HG03108 (cell line): ENCODE measurements at regions not wholly inside any gene's neighbourhood (a gene's known extent, or its start where the extent isn't known, plus 50 kb on each side); places are given as distances from the start of the nearest gene placed in this dataset.
"Not testable (repeated sequence)": the region's sequence is repeated elsewhere in the genome, so short reads cannot be mapped to it uniquely, and the experiment has no call there.

Source experiments
- ATAC-seq: cut with Tn5 transposase; IDR thresholded peaks from one replicate; pipeline ENCODE4 v1.9.1; 2021; ENCODE audit warnings: moderate library complexity; ENCODE audit not compliant: unreplicated experiment

GRCh38 chr14:71416392-71416791, 509.1 kb downstream of the PCNX1 start:
- no peak for ATAC-seq

GRCh38 chr14:71418532-71419245, 511.4 kb downstream of the PCNX1 start:
- ATAC-seq, result no peak

- no peak for ATAC-seq
Observed at GRCh38 chr14:71423481-71423880, 508.7 kb upstream of the RGS6 start.

DNA sequence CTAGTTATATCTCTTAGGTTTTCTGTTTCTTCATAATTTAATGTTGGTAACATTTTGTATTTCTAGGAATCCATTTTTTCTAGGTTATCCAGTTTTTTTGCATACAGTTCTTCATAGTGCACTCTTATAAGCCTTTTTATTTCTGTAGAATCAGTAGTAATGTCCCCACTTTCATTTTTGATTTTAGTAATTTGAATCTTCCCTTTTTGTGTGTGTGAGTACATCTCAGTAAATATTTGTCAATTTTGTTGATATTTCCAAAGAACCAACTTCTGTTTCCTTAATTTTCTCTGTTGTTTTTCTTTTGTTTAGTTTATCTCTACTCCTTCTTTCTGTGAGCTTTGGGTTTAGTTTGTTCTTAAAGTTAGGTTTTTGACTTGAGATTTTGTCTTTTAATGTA, 507.3 kb upstream of the RGS6 start:
- no peak for ATAC-seq

DNA sequence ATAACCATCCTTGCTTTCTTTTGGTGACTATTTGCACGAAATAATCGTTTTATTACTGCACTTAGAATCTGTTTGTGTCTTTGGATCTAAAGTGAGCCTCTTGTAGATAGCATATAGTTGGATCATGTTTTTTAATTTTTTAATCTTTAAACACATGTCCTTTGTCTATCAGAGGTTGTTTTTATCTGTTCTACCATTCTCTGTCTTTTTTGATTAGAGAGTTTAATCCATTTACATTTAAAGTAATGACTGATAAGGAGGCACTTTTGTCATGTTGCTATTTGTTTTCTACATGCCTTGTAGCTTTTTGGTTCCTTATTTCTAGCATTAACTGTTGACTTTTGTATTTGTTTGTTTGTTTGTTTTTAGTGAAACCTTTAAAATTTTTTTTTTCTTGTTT, 506.2 kb upstream of the RGS6 start:
- no peak for ATAC-seq

DNA sequence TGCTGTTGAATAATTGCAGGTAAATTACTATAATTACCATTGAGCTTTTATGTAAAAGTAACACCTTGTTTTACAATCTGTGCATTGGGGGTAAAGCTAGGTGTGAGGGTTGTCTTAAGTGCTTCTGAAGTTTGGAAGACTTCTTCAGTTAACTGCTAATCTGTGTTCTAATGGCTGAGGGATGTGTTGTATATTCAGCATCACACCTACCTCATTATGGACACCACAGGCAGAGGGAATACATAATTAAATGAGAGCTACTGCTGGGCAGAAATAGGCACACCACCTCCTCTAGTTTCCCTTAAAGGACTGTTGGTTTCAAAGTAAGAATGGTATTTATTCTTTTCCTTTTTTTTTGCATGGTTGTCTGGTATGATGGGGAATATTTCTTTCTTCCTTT, 502.3 kb upstream of the RGS6 start:
- ATAC-seq, result no peak

DNA sequence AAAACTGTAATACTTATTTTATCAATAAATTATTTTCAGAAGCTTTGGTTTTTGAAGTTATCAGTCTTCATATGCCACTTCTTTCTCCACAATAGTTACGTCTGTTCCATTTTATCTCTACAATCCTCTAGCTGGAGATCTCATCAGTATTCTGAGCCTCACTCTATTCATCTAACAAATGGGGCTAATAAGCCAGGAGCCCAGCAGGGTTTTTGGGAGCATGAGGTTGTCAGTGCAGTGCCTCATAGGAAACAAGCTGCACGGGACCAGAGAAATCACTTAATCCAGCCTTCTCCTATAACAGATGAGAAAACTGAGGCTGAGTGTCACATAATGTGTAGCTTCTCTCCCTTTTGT, 501.9 kb upstream of the RGS6 start:
- ATAC-seq, result no peak

GRCh38 chr14:71430678-71431376, 501.4 kb upstream of the RGS6 start:
- ATAC-seq, result no peak

GRCh38 chr14:71432334-71433110, 499.7 kb upstream of the RGS6 start:
- no peak for ATAC-seq

DNA sequence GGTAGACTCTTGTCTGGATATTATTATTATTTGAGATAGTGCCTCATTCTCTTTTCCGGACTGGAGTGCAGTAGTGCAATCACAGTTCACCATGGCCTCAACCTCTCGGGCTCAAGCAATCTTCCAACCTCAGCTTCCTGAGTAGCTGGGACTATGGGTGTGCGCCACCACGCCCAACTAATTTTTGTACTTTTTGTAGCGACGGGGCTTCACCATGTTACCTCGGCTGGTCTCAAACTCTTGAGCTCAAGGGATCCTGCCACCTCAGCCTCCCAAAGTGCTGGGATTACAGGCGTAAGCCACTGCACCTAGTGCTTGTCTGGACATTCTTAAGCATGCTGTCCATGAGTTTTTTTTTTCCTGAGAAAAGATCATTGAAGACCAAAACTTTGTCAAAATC, 498.9 kb upstream of the RGS6 start:
- no peak for ATAC-seq

- ATAC-seq, result not testable (repeated sequence)
Observed at GRCh38 chr14:71435641-71436040, 496.6 kb upstream of the RGS6 start.

GRCh38 chr14:71437870-71438269, 494.4 kb upstream of the RGS6 start:
- ATAC-seq, result no peak

GRCh38 chr14:71438684-71439083, 493.5 kb upstream of the RGS6 start:
- no peak for ATAC-seq

DNA sequence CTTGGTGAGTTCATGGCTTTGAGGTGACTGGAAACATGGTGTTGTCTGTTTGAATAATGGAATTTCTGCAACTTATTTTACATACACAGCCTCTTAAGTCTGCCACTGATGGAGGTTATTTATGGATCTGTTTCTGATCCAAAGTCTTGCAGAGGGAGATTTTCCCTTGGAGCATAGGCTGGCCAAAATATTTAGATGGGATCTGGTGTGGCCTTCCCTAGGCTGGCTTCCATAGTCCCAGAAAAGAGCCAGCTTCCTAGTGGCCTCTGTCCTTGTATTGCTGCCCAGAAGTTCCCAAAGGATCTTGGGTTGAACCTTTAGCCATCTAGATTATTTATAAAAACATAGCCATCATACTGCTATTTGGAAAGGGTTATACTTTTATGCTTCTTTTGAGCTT, 491.1 kb upstream of the RGS6 start:
- ATAC-seq, result no peak

DNA sequence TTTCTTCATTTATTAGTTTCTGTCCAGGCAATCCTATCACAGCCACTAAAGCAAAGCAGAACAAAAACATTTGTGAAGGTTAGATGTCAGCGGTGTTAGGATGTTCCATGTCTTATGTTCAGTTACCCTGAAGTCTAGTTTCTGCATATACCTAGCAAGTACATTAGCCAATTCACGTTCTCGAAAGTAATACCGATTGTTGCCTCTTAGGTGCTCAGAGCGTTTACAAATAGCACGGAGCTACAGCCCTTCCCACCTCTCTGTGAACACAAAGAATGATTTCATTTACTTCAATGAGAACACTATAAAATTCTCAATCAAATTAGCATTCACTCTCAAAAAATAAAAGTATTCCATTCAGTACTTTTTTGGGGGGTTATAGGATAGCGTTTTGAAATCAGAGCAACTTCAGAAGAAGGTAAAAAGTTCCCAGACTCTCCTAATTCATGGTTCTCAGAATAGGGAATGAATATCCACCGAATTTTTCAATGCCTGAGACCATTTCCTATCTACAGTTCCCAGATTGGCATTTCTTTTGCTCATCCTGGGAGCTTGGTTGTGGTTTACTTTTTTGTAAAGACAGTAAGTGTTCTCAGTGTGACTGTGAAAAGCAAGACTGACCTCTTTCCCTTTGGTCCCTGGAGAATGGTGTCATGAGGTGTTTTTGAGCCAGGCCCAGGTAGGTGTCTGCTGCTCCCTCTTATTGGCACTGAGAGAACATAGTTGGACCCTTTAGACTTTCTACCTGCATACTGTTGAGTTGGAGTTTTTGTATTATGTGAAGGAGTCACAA, 488.0 kb upstream of the RGS6 start:
- ATAC-seq, result no peak

DNA sequence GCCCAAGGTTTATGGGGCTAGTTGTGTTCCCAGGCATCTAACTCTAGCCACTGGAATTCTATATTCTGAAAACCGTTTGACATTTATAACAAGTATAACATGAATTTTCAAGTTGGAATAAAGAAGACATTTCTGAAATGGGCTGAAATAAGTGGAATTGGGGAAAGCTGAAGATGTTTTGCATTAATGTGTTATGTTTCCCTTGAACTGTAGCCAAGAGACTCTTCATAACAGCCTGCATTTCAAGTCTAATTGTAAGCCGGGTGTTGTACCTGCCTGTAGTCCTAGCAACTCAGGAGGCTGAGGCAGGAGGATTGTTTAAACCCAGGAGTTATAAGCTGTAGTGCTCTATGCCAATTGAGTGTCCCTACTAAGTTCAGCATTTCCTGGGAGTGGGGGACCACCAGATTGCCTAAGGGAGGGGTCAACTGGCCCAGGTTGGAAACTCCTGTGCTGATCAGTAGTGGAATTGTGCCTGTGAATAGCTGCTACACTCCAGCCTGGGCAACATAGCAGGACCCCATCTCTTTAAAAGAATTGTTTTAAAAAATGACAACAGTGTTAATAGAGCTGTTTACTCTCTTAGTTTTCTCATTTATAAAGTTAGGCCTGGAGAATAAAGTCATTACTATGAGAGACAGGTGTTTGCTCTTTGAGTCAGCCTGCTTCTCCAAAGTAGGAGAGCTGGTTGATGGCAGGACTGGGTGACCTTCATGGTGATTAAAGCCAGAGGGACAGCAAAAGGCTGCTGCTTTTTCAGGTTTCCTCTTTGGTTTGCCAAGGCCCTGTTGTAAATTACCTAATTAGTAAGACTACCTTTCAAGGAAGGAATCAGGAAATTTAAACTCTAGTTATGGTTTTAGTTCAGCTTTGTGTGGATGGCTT, 483.6 kb upstream of the RGS6 start:
- ATAC-seq, result no peak

DNA sequence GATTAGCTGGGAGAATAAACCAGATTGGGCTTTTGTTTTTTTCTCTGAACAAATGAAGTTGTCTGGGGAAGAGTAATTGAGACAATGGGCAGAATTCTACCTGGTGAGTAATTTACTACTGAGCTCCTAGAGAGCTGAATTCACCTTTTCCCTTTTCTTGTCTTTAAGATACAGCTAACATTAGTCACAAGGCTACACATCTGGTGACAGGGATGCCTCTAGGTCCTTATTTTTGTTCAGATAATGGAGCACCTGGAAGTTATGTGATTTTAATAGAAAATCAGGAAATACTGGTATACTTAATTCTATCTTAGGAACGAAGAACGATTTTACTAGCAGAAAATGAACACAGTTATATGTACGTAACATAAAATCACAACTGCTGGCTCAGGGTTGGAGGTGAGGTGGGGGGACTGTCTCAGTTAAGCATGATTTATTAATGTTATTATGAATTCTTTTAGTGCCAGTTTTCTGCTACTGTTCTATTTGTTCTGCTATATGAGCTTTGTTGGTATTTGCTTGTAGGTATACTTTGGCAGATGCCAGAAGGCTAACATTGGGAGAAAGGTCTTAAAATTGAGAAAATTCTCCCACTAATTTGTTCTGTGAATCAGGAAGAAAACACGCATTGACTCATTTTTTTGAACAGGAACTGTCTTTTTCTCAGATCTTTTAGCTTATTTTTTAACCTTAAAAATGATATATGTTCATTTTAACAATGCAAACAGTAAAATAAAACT, 482.7 kb upstream of the RGS6 start:
- ATAC-seq, result no peak

DNA sequence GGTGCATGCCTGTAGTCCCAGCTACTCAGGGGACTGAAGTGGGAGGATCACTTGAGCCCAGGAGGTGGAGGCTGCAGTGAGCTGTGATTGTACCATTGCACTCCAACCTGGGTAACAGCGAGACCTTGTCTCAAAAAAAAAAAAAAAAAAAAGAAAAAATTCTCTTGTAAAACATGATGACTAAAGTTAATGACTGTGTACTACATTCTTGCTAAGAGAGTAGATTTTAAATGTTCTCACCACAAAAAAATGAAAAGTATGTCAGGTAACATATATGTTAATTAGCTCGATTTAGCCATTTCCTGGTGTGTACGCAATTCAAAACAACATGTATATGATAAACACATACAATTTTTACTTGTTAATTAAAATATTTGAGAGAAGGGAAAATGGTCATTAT, 480.7 kb upstream of the RGS6 start:
- no peak for ATAC-seq

DNA sequence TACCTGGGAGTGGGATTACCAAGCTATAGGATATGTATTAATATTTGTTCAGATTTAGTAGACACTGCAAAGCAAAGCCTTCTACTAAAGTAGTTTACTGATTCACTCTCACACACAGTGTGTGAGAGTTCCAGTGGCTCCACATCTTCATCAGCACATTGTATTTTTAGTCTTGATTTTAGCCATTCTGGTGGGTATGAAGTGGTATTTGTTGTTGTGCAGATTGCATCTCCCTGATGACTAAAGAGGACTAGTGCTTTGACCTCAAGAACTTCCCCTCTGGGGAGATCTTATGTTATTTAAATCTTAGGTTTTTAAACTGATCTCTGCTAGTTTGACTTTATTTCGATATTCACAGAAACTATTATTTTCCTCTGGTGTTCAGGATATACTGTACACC, 479.7 kb upstream of the RGS6 start:
- no peak for ATAC-seq

- no peak for ATAC-seq
Observed at GRCh38 chr14:71452987-71453386, 479.2 kb upstream of the RGS6 start.
